ENCODE measurements at regions not wholly inside any gene's neighbourhood (a gene's known extent, or its start where the extent isn't known, plus 50 kb on each side); places are given as distances from the start of the nearest gene placed in this dataset.

- no peak for DNase-seq (ENCODE audit: low spot score)
- intact Hi-C loops (cut with DNase I) = no loop called here
These were observed 404.3 kb downstream of the EPM2A start for GRCh38 chr6:145331066-145331465.

GRCh38 chr6:145332011-145332410 lies 403.3 kb downstream of the EPM2A start:
- intact Hi-C loops (cut with DNase I) = no loop called here
- DNase-seq (ENCODE audit: low spot score) = no peak

- DNase-seq (ENCODE audit: low spot score) = no peak
- intact Hi-C loops (cut with DNase I) = no loop called here
These were observed 399.2 kb downstream of the EPM2A start for GRCh38 chr6:145336119-145336518.

- DNase-seq (ENCODE audit: low spot score) = no peak
- intact Hi-C loops (cut with DNase I) = no loop called here
These were observed 396.2 kb downstream of the EPM2A start for GRCh38 chr6:145339089-145339488.

- no peak for DNase-seq (ENCODE audit: low spot score)
- intact Hi-C loops (cut with DNase I) = no loop called here
These were observed 395.1 kb downstream of the EPM2A start for GRCh38 chr6:145340256-145340655.

GRCh38 chr6:145345094-145345493 lies 390.2 kb downstream of the EPM2A start:
- intact Hi-C loops (cut with DNase I) = no loop called here
- no peak for DNase-seq (ENCODE audit: low spot score)

GRCh38 chr6:145347216-145347615 lies 388.1 kb downstream of the EPM2A start:
- no peak for DNase-seq (ENCODE audit: low spot score)
- intact Hi-C loops (cut with DNase I) = no loop called here

GRCh38 chr6:145349950-145350510 lies 385.3 kb downstream of the EPM2A start:
- DNase-seq (ENCODE audit: low spot score) = no peak
- intact Hi-C loops (cut with DNase I) = no loop called here

- intact Hi-C loops (cut with DNase I) = no loop called here
- no peak for DNase-seq (ENCODE audit: low spot score)
These were observed 384.4 kb downstream of the EPM2A start for GRCh38 chr6:145350928-145351327.

- intact Hi-C loops (cut with DNase I) = no loop called here
- DNase-seq (ENCODE audit: low spot score) = no peak
These were observed 382.8 kb downstream of the EPM2A start for GRCh38 chr6:145352382-145353080.

- intact Hi-C loops (cut with DNase I) = no loop called here
- no peak for DNase-seq (ENCODE audit: low spot score)
These were observed 374.5 kb downstream of the EPM2A start for GRCh38 chr6:145360865-145361264.

- intact Hi-C loops (cut with DNase I) = no loop called here
- no peak for DNase-seq (ENCODE audit: low spot score)
These were observed 368.2 kb downstream of the EPM2A start for GRCh38 chr6:145367149-145367548.

- intact Hi-C loops (cut with DNase I) = no loop called here
- DNase-seq (ENCODE audit: low spot score) = no peak
These were observed 367.2 kb downstream of the EPM2A start for GRCh38 chr6:145368075-145368474.

- no peak for DNase-seq (ENCODE audit: low spot score)
- intact Hi-C loops (cut with DNase I) = no loop called here
These were observed 364.8 kb downstream of the EPM2A start for GRCh38 chr6:145370559-145370958.

GRCh38 chr6:145372671-145373151 lies 362.6 kb downstream of the EPM2A start:
- no peak for DNase-seq (ENCODE audit: low spot score)
- intact Hi-C loops (cut with DNase I) = no loop called here

- intact Hi-C loops (cut with DNase I) = no loop called here
- no peak for DNase-seq (ENCODE audit: low spot score)
These were observed 361.5 kb downstream of the EPM2A start for GRCh38 chr6:145373826-145374225.

- DNase-seq (ENCODE audit: low spot score) = no peak
- intact Hi-C loops (cut with DNase I) = no loop called here
These were observed 360.8 kb downstream of the EPM2A start for GRCh38 chr6:145374570-145374969.

GRCh38 chr6:145375502-145375901 lies 359.8 kb downstream of the EPM2A start:
- intact Hi-C loops (cut with DNase I) = no loop called here
- no peak for DNase-seq (ENCODE audit: low spot score)

GRCh38 chr6:145380186-145380585 lies 355.1 kb downstream of the EPM2A start:
- intact Hi-C loops (cut with DNase I) = no loop called here
- DNase-seq (ENCODE audit: low spot score) = no peak

GRCh38 chr6:145381941-145382340 lies 353.4 kb downstream of the EPM2A start:
- DNase-seq (ENCODE audit: low spot score) = no peak
- intact Hi-C loops (cut with DNase I) = no loop called here

GRCh38 chr6:145383428-145383827 lies 351.9 kb downstream of the EPM2A start:
- intact Hi-C loops (cut with DNase I) = no loop called here

More at GRCh38 chr6:145383428-145383827, 351.9 kb downstream of the EPM2A start:
- DNase-seq (ENCODE audit: low spot score) = no peak
